Fibroblast of skin of back (primary cell): ENCODE measurements at regions not wholly inside any gene's neighbourhood (a gene's known extent, or its start where the extent isn't known, plus 50 kb on each side); places are given as distances from the start of the nearest gene placed in this dataset.

Experiments used
- DNase-seq: peaks from one replicate; pipeline ENCODE4 v3.0.0-alpha.2; 2013

- no peak for DNase-seq
Observed at GRCh38 chr20:55782912-55783253, 222.4 kb downstream of the CBLN4 start.

DNA sequence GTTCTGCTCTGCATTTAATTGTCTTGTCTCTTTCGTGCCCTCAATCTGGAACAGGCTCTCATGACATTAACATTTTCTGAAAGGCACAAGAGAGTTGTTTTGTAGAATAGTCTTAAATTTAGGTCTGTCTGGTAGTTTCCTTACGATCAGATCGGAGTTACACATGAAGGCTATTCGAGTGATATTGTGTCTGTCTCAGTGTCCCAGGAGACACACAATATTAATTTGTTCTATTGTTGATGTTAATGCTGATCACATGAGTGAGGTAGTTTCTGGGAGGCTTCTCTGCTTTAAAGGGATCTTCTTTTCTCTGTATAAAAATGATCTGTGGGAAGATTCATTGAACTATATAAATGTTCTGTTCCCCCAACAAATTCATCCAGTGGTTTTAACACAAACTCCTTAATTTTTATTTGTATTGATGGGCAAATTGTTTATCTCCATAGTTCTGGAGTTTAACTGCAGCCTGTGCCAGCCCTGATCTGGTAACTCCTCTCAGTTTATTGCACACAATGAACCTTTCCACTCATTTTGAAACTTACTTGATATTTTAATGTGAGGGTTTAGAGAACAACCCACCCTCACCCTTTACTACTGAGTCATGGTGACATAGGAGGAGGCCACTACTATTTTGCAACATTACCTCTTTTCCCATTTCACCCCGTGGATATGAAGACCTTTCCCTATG is 223.0 kb downstream of the CBLN4 start:
- DNase-seq, result no peak

DNA sequence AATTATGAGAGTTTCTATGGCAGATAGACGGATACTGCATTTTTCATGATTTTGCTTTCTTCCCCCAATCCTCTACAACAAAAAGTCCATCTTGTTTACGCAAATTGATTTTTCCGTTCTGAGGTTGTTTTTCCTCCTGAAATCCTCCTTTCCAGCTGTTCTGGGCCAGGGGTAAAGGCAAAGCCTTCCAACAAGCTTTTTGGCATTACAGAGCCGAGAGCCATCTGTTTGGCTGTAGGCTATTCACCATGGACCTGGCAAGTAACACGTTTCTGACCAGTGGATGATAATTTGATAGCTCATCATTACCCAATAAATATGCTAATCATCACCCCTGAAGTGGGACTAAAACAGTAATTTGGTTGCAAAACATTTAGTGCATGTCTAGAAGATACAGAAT is 226.5 kb downstream of the CBLN4 start:
- DNase-seq, result no peak

GRCh38 chr20:55777641-55778040 is 227.7 kb downstream of the CBLN4 start:
- no peak for DNase-seq

DNA sequence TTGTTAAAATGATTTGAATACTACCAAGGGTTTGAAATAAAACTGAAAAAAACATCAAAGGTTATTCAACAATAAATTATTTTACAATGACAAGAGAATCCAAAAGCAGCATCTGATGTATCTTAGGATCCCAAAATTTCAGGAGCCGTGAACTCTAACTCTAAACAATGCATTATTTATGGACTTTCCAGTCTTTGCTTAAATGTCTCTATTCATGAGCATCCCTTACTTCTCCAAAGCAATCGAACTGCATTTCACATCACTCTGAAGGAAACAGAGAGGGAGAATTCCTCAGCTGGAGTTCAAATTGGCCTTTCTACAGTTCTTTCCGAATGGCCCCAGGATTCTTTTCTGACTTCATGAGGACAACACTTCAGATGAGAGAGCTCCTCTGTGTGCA is 229.1 kb downstream of the CBLN4 start:
- DNase-seq, result no peak

- no peak for DNase-seq
Observed at GRCh38 chr20:55774628-55775027, 230.7 kb downstream of the CBLN4 start.

GRCh38 chr20:55761797-55762196 is 243.5 kb downstream of the CBLN4 start:
- DNase-seq, result no peak

GRCh38 chr20:55761100-55761499 is 244.2 kb downstream of the CBLN4 start:
- no peak for DNase-seq

DNA sequence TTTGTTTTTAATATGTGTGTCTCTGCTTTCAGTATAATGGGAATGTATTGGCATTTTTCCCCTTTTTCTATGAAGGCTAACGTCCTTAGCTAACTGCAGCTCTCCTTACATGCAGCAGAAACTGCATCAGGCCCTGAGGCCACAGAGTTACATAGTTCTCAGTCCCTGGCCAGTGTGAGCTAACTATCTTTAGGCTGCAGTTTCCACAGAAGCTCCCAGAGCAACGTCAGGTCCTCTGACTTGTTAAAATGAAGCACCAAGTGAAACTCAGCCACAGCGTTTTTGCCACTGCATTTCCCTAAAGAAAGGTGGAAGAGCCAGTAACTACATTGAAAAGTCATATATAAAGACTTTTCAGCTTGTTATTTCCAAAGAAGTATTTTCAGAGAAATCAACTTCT is 244.7 kb downstream of the CBLN4 start:
- DNase-seq, result no peak

GRCh38 chr20:55755861-55756260 is 249.5 kb downstream of the CBLN4 start:
- DNase-seq, result no peak

- no peak for DNase-seq
Observed at GRCh38 chr20:55755411-55755810, 249.9 kb downstream of the CBLN4 start.

DNA sequence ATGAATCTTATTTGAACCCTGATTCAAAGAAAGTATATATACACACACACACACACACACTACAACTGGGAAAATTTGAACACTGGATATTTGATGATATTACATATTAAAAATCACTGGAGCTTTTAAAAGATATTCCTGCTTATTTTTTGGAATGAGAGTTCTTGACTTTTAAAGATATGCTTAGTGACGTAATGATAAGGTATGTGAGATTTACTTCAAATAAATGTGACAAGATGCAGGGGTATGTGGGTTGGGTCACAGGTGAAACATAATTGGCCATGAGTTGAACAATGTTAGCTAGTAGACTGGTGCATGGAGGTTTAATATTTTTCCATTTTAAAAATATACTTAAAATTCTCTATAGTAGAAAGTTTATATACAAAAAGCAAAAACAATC is 258.6 kb downstream of the CBLN4 start:
- no peak for DNase-seq

DNA sequence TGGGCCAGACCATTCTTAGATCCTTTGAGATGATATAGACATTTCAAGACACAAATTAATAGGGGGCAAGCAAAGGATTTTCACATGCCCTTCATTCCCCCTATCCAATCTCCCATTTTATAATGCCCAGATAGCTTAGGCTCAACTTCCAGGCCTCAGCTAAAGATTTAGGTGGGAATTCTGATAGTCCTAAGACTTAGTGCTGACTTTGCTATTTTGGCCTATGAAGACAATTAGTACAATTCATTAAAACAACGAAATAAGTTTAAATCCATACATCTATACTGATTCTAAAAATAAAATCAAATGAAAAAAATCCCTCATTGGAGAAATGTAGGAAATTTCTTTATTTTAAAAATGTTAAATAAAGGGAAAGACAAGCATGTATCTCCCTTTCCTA is 259.5 kb downstream of the CBLN4 start:
- DNase-seq, result no peak

DNA sequence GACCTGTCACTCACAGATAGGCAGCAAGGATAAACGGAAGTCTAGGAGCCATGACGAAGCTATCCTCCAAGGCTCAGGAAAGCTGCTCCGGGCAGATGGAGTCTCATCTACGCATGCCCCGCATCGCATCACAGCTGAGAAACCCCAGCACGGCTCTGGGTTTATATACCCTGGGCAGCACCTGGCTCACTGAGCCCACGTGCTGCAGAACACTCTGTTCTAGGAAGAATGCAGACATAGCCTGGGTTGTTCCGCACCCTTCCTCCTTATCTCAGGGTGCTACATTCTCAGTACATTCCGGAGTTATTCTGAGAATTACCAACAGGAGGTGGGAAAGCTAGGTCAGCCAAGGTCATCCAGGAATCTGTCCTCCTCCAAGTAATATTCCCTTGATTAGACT is 260.4 kb downstream of the CBLN4 start:
- no peak for DNase-seq

DNA sequence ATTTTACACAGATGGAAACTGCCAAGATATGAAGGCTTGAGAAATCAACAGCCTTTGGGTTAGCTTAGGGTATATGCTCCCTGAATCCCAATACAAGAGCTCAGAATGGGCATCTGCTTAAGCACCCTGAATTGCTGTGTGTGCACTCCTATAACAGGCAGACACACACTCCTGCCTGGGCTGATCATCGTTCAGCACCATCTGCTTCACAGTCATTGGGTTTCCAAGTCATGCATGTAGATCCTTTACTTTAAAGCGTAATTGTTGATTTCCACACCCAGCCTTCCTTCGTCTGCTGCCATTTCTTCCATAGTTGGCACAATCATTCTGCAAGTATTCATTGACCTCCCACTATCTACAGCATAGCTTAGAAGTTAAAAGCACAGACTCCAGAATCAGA is 263.5 kb downstream of the CBLN4 start:
- no peak for DNase-seq

GRCh38 chr20:55740076-55740475 is 265.2 kb downstream of the CBLN4 start:
- DNase-seq, result no peak

DNA sequence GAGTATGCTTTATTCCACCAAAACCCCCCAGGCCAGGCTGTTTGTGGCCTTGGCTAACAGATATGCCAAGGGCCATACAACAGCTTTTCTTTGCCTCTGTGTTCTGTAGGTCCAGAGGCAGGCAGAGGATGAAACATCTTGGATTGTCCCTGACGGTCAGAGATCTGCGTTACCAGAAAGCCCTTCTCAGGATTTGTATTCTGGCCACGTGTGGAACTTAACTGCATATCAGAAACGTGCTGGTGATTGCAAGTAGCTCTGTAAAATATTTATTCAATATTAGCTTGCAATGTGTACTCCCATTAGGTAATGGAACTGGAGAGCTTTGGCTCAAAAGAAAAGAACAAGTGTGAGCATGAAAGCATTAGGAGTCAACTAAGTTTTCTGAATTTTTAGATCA is 275.0 kb downstream of the CBLN4 start:
- DNase-seq, result no peak

DNA sequence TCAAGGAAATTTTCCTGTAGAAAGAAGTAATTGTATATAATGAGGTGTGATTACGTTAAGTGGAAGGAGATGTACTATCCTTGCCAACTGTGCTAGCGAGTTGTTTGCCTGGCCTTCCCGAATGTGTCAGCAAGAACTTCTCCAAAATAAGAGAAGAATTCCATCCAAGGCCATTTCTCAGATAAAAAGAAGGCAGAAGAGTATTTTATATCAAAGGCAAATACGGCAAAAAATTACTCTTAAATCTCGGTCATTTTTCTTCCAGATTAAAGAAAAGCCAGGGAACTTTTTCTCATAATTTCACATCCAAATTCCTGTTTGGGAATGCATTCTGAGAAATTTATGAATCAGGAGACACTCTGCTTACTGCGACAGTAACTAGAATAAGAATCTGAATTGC is 290.6 kb downstream of the CBLN4 start:
- no peak for DNase-seq

- DNase-seq, result no peak
Observed at GRCh38 chr20:55714082-55714481, 291.2 kb downstream of the CBLN4 start.

- DNase-seq, result no peak
Observed at GRCh38 chr20:55704458-55704857, 300.9 kb downstream of the CBLN4 start.

DNA sequence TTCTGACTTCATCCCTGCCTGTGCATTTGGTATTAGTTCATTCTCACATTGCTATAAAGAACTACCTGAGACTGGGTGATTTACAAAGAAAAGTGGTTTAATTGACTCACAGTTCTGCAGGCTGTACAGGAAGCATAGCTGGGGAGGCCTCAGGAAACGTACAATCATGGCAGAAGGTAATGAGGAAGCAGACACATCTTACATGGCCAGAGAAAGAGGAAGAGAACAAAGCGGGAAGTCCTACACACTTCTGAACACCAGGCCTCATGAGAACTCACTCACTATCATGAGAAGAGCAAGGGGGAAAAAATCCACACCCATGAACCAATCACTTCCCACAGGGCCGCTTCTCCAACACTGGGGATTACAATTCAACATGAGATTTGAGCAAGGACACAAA is 303.9 kb downstream of the CBLN4 start:
- DNase-seq, result no peak

GRCh38 chr20:55696520-55696919 is 308.8 kb downstream of the CBLN4 start:
- no peak for DNase-seq

DNA sequence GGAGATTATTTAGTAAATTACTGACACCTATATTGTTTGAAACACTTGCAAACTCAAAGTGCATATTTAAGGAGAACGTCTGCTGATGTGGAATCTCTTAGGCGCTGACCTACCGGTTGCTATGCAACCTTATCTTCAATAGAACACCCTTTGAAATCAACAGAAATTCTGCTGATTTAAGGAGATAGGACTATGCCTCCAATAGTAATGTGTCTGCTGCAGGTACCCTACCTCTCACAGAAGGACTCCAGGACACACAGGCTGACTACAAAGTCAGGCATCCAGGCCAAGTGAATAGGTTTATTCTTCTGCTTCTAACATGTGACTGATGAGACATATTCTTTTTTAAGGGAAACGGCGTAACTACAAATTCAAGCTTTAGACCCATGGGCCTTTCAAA is 311.7 kb downstream of the CBLN4 start:
- no peak for DNase-seq

DNA sequence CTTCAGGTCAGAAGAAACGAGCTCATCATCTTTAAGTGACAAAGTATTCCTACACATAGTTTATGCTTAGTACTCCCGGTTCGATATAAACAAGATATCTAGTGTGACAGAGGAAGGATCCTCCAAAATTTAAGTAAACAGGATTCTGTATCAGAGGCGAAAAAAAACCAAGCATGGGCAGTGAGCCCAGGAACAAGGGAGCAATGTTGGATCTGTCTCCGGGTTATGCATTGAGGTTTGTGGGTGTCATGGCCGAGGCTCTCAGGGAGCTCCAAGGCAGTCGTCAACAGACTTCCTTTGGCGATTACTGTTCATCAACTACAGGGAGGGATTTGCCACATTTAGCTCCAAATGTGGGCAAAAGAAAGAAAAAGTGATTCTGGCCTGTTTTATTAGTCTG is 319.5 kb downstream of the CBLN4 start:
- no peak for DNase-seq

- no peak for DNase-seq
Observed at GRCh38 chr20:55685425-55685824, 319.9 kb downstream of the CBLN4 start.

DNA sequence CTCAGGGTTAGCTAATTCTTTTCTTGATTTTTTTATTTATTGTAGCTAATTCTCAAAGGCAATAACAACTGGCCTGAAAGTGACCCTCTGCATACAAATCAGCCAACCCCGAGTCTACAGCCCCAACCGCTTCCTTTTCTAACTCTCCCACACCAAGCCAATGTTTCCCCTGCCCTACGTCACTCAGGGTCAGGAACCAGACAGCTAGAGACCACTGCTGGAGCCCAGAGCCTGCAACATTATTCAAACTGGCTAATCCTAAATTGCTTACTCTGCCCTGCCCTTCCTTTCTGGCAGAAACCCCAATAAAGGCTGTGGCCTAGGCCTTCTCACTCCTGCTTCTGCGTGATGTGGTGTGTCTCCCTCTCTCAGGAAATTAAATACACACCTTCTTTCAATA is 320.7 kb downstream of the CBLN4 start:
- no peak for DNase-seq
